K562 (cell line): ENCODE measurements at regions not wholly inside any gene's neighbourhood (a gene's known extent, or its start where the extent isn't known, plus 50 kb on each side); places are given as distances from the start of the nearest gene placed in this dataset.

ENCODE experiments used
- ATAC-seq: fragments of 200-7000 bp; cut with Tn5 transposase; 3 replicates; pipeline ENCODE4 v1.9.1; 2020; ENCODE audit warnings: moderate library complexity
- BruUV-seq: library from RNA; stranded (reverse); fragments of 400-500 nt; replicated peaks from 2 replicates; lab custom pipeline; 2021; lab: Mats Ljungman, UMichigan
- CTCF ChIA-PET: fragments of 300-600 bp; formaldehyde crosslinking; extraction: SDS; loops from one replicate; lab custom pipeline; 2021; ENCODE audit warnings: low intra/inter-chr PET ratio; lab: Yijun Ruan, JAX
- POLR2A ChIA-PET: fragments of 300-600, 350-650 bp; sonication (Branson Sonifier 250); formaldehyde crosslinking; extraction: SDS; loops from one replicate; lab custom pipeline; 2021; ENCODE audit warnings: antibody characterized with exemption, inconsistent platforms; lab: Yijun Ruan, JAX
- DNase-seq, 4 experiments: peaks; one replicate each; pipeline versions ENCODE4 v3.0.0 to v3.0.0-alpha.2; 2011 to 2018; ENCODE audit warnings: low spot score in 3 of 4, mixed read lengths in 3 of 4; ENCODE audit errors: extremely low read depth in 1 of 4
- FAIRE-seq: peaks from 2 replicates; lab custom pipeline; 2011; peaks lifted over from hg19 to GRCh38; lab: Jason Lieb, UNC
- H2AFZ ChIP-seq: 2 replicates; pipeline ENCODE4 v1.6.0; 2011; ENCODE audit warnings: low read depth, low read length, control low read depth, inconsistent platforms
- H3K27ac ChIP-seq: fragments of 200-600 bp; 3 replicates; pipeline ENCODE4 v1.8.0; 2011; ENCODE audit warnings: low read depth, mild to moderate bottlenecking, control low read depth, inconsistent platforms, low read length, moderate library complexity, mixed read lengths; ENCODE audit errors: extremely low read depth
- H3K27me3 ChIP-seq, 2 experiments: fragments of 300-600 bp in 1 of 2; 2 replicates in 1 of 2; 3 replicates in 1 of 2; pipeline versions ENCODE4 v1.6.0 to v1.8.0; 2011; ENCODE audit warnings: inconsistent platforms in 2 of 2, low read length in 2 of 2, mild to moderate bottlenecking in 1 of 2, mixed read lengths in 1 of 2, moderate library complexity in 1 of 2; ENCODE audit not compliant: control insufficient read depth in 2 of 2, insufficient read depth in 2 of 2
- H3K36me3 ChIP-seq: fragments of 300-600 bp; 3 replicates; pipeline ENCODE4 v1.8.0; 2011; ENCODE audit warnings: mild to moderate bottlenecking, low read length, inconsistent platforms; ENCODE audit not compliant: control insufficient read depth, insufficient read depth
- H3K4me1 ChIP-seq, 2 experiments: fragments of 200-600 bp in 1 of 2; replicated peaks in 1 of 2; 2 replicates in 1 of 2; 3 replicates in 1 of 2; pipeline versions ENCODE4 v1.5.1 to v1.8.0; 2011; ENCODE audit warnings: inconsistent platforms in 2 of 2, low read length in 2 of 2, mild to moderate bottlenecking in 1 of 2, mixed read lengths in 1 of 2, moderate library complexity in 1 of 2; ENCODE audit not compliant: control insufficient read depth in 2 of 2, insufficient read depth in 2 of 2
- H3K4me2 ChIP-seq: 2 replicates; pipeline ENCODE4 v1.6.1; 2011; ENCODE audit warnings: low read length, control low read depth, inconsistent platforms, mixed read lengths; ENCODE audit not compliant: insufficient read depth
- H3K4me3 ChIP-seq: fragments of 200-600 bp; sonication (generic), shearing (Covaris generic); 2 replicates; pipeline ENCODE4 v1.5.1; 2016; ENCODE audit warnings: control low read depth, inconsistent platforms
- H3K79me2 ChIP-seq: fragments of 200-600 bp; 3 replicates; pipeline ENCODE4 v1.8.0; 2011; ENCODE audit warnings: low read length, inconsistent platforms; ENCODE audit not compliant: control insufficient read depth, insufficient read depth
- H3K9ac ChIP-seq, 2 experiments: 2 replicates each; pipeline versions ENCODE4 v1.6.0 to v1.6.1; 2011; ENCODE audit warnings: low read depth in 2 of 2, low read length in 2 of 2, control low read depth in 1 of 2, inconsistent platforms in 1 of 2, mild to moderate bottlenecking in 1 of 2, mixed read lengths in 1 of 2; ENCODE audit not compliant: insufficient read depth in 1 of 2
- H3K9me1 ChIP-seq: one replicate; pipeline ENCODE4 v1.6.0; 2011; ENCODE audit warnings: inconsistent platforms, mild to moderate bottlenecking, low read length, moderate library complexity; ENCODE audit not compliant: control insufficient read depth, insufficient read depth
- H3K9me3 ChIP-seq: replicated peaks from 2 replicates; pipeline ENCODE4 v1.5.1; 2011; ENCODE audit warnings: low read depth, low read length, inconsistent platforms; ENCODE audit not compliant: control insufficient read depth, insufficient read depth
- H4K20me1 ChIP-seq: replicated peaks from 2 replicates; pipeline ENCODE4 v1.6.1; 2011; ENCODE audit warnings: low read length, inconsistent platforms, mixed read lengths; ENCODE audit not compliant: control insufficient read depth, insufficient read depth
- CBX8 ChIP-seq: fragments of 200-600 bp; sonication (generic); IDR thresholded peaks from 2 replicates; pipeline ENCODE4 v1.6.1; 2012; ENCODE audit warnings: borderline replicate concordance, mixed run types, low read depth, mild to moderate bottlenecking, moderate library complexity, mixed read lengths, low read length, control low read depth, inconsistent platforms; ENCODE audit not compliant: poor library complexity, severe bottlenecking; ENCODE audit errors: extremely low read depth
- CHCHD3 ChIP-seq: fragments of 250-450 bp; sonication (Bioruptor Pico); IDR thresholded peaks from 2 replicates; pipeline ENCODE4 v2.1.2; 2022; ENCODE audit warnings: mild to moderate bottlenecking
- CREB3 ChIP-seq: fragments of 450-650 bp; conservative IDR thresholded peaks from 2 replicates; pipeline ENCODE4 v1.6.1; 2016; ENCODE audit warnings: missing genetic modification characterization, low read depth, mild to moderate bottlenecking, missing compliant biosample characterization, moderate library complexity
- FOSL1 ChIP-seq: fragments of 200-800 bp; sonication (Bioruptor generic); conservative IDR thresholded peaks from 2 replicates; pipeline ENCODE4 v1.6.1; 2016; ENCODE audit warnings: missing genetic modification characterization, missing compliant biosample characterization
- NR2F6 ChIP-seq: fragments of 450-650 bp; formaldehyde crosslinking; IDR thresholded peaks from 2 replicates; pipeline ENCODE4 v1.4.0; 2020; ENCODE audit warnings: mild to moderate bottlenecking
- ZNF324 ChIP-seq: fragments of 250-450 bp; sonication (Bioruptor Pico); IDR thresholded peaks from 2 replicates; pipeline ENCODE4 v1.4.0; 2020; ENCODE audit warnings: mild to moderate bottlenecking
- WGBS: fragments of 100-300 bp; shearing (Covaris generic); methylation state at CpG from one replicate; pipeline ENCODE4 v1.1.6; 2016; ENCODE audit warnings: low coverage, mixed read lengths; ENCODE audit not compliant: insufficient coverage; ENCODE audit errors: missing lambda C conversion rate; 5-methylcytosine and 5-hydroxymethylcytosine counted together
- in situ Hi-C: fragments of 300-500 bp; cut with MboI; formaldehyde crosslinking; loops from 4 replicates; pipeline ENCODE4 v1.15.0; 2018; ENCODE audit warnings: inconsistent platforms, mixed read lengths
- intact Hi-C: fragments of 100-400 bp; cut with micrococcal nuclease; formaldehyde crosslinking; loops from 2 replicates; pipeline ENCODE4 v1.14.2; 2022

- peaks cover 11 to 15% of the 10 kb centered on the region in 2 experiments; a peak in 4 of 5 replicates for H3K27me3 ChIP-seq
- H3K4me1 ChIP-seq: peaks cover 0 to 17% of the 10 kb centered on the region in 2 experiments; a peak in 3 of 5 replicates
- no peak overlapping the region for H3K9ac ChIP-seq
- H3K4me2 ChIP-seq: no peak overlapping the region
- no peak overlapping the region for H2AFZ ChIP-seq
- ChIA-PET POLR2A (no interaction called here), CTCF (interaction anchor here (1.9 kb wide), 1 partner anchor 455 kb away, joined by 7 read pairs; no protein-coding TSS in a partner anchor)
- intact Hi-C loops (loop anchor here (5.0 kb wide), 1 partner anchor 457 kb away; the partner anchor contains the start of gene THBS1), in situ Hi-C loops (no loop called here)
- FAIRE-seq (no peak), DNase-seq (no peak), ATAC-seq (no peak)
- BruUV-seq: no TSS peak
- no peaks in the 10 kb centered on the region for H3K79me2 ChIP-seq
- WGBS: 3% methylated on average over 2 of the region's 2 CpGs
- no peak overlapping the region for H3K4me3 ChIP-seq
- H3K9me1 ChIP-seq: no peaks in the 10 kb centered on the region
- H3K36me3 ChIP-seq: no peaks in the 10 kb centered on the region
- no peaks in the 10 kb centered on the region for H4K20me1 ChIP-seq
- TF ChIP-seq NR2F6 (CRISPR knock-in tag): no peak
- TF ChIP-seq FOSL1: 0 out of 2 replicates have a peak, but pooled peaks have one; percentile 14
- TF ChIP-seq, all 486 proteins: peak for 1
- Histone ChIP-seq H3K9me3 (no peaks in the 10 kb centered on the region), H3K27ac (no peak overlapping the region)
Measured at GRCh38 chr15:39125226-39125625, 455.7 kb upstream of the THBS1 start.

GRCh38 chr15:39125904-39126303, 455.0 kb upstream of the THBS1 start:
- H3K9ac ChIP-seq: no peak overlapping the region
- in situ Hi-C loops (no loop called here), intact Hi-C loops (loop anchor here (2.0 to 5.0 kb wide), 2 partner anchors 47 to 456 kb away; partner anchors contain the start of gene THBS1)
- H3K9me3 ChIP-seq: no peaks in the 10 kb centered on the region
- DNase-seq: peak; percentile 61 to 70 (median 64)
- H3K4me3 ChIP-seq: no peak overlapping the region
- no peak overlapping the region for H3K4me2 ChIP-seq
- H4K20me1 ChIP-seq: no peaks in the 10 kb centered on the region
- no TSS peak for BruUV-seq
- peak; percentile 90 for FAIRE-seq
- no peak overlapping the region for H2AFZ ChIP-seq
- H3K36me3 ChIP-seq: no peaks in the 10 kb centered on the region
- ATAC-seq: peak; percentile 71
- no peaks in the 10 kb centered on the region for H3K9me1 ChIP-seq
- POLR2A ChIA-PET: no interaction called here
- 2% methylated on average over 4 of the region's 4 CpGs for WGBS
- H3K4me1 ChIP-seq: peaks cover 0 to 17% of the 10 kb centered on the region in 2 experiments; a peak in 3 of 5 replicates
- CTCF ChIA-PET: interaction anchor here (0.6 to 1.9 kb wide), 2 partner anchors 17 to 454 kb away, joined by 3 to 7 read pairs; no protein-coding TSS in a partner anchor
- no peaks in the 10 kb centered on the region for H3K79me2 ChIP-seq
- no peak overlapping the region for H3K27ac ChIP-seq
- H3K27me3 ChIP-seq: peaks cover 11 to 15% of the 10 kb centered on the region in 2 experiments; a peak in 4 of 5 replicates
- TF ChIP-seq CHCHD3 (no peak), CREB3 (no peak), ZNF324 (no peak), CBX8 (no peak)
